PC-9 (cell line): ENCODE measurements at regions not wholly inside any gene's neighbourhood (a gene's known extent, or its start where the extent isn't known, plus 50 kb on each side); places are given as distances from the start of the nearest gene placed in this dataset.

ENCODE experiments used
- EZH2 ChIP-seq: fragments of 200-600 bp; sonication (generic); IDR thresholded peaks from 2 replicates; pipeline ENCODE4 v1.8.0; 2017; ENCODE audit warnings: antibody characterized with exemption, low read depth
- TF ChIP-seq, protein P1 (sequence below): fragments of 200-600 bp; sonication (generic); conservative IDR thresholded peaks from 2 replicates; pipeline ENCODE4 v1.6.1; 2017; ENCODE audit warnings: mixed run types, antibody characterized with exemption, mild to moderate bottlenecking, moderate library complexity

DNA sequence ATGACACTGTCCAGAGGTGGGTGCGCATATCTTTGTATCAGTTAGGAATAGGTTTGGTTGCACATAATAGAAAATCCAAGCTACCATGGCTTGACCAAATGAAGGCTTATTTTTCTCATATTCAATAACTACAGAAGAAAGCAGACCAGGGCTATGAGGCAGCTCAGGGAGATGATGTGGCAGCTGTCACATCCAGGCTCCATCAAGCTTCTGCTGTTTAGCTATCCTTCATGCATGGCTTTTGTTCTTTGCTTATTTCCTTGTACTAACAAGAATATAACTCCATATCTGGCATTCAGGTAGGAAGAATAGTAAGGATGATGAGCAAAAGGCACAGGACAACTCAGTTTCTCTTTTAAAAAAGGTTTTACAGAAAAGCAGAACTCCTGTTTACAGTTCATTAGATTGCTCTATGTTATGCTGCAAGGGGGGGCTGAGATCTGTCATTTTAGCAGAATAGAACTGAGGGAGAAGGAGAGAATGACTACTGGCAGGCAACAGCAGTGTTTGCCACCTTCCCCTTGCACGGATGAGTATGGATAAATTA, 336.1 kb downstream of the MLLT3 start:
- TF ChIP-seq, protein P1, sequence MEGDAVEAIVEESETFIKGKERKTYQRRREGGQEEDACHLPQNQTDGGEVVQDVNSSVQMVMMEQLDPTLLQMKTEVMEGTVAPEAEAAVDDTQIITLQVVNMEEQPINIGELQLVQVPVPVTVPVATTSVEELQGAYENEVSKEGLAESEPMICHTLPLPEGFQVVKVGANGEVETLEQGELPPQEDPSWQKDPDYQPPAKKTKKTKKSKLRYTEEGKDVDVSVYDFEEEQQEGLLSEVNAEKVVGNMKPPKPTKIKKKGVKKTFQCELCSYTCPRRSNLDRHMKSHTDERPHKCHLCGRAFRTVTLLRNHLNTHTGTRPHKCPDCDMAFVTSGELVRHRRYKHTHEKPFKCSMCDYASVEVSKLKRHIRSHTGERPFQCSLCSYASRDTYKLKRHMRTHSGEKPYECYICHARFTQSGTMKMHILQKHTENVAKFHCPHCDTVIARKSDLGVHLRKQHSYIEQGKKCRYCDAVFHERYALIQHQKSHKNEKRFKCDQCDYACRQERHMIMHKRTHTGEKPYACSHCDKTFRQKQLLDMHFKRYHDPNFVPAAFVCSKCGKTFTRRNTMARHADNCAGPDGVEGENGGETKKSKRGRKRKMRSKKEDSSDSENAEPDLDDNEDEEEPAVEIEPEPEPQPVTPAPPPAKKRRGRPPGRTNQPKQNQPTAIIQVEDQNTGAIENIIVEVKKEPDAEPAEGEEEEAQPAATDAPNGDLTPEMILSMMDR: no peak
- TF ChIP-seq EZH2: no peak
